Neural cell (in vitro differentiated cells): ENCODE measurements at regions not wholly inside any gene's neighbourhood (a gene's known extent, or its start where the extent isn't known, plus 50 kb on each side); places are given as distances from the start of the nearest gene placed in this dataset.

ENCODE experiments used
- H2AFZ ChIP-seq: fragments of 200-600, 300-800 bp; sonication (generic), shearing (Covaris generic); 2 replicates; pipeline ENCODE4 v1.6.0; 2014; ENCODE audit warnings: low read depth, mild to moderate bottlenecking, antibody characterized with exemption, low read length, moderate library complexity
- H3F3A ChIP-seq: fragments of 200-600 bp; shearing (Covaris generic); 2 replicates; pipeline ENCODE4 v1.6.1; 2016; ENCODE audit warnings: mild to moderate bottlenecking, moderate library complexity, mixed read lengths, antibody characterized with exemption, low read length; ENCODE audit not compliant: insufficient read depth, poor library complexity, severe bottlenecking
- H3K27ac ChIP-seq: fragments of 200-600, 300-800 bp; sonication (generic), shearing (Covaris generic); 2 replicates; pipeline ENCODE4 v1.5.1; 2014; ENCODE audit warnings: mild to moderate bottlenecking, low read length, moderate library complexity
- H3K27me3 ChIP-seq: fragments of 300-800, 200-600 bp; sonication (generic), shearing (Covaris generic); 2 replicates; pipeline ENCODE4 v1.6.0; 2014; ENCODE audit warnings: mild to moderate bottlenecking, low read depth, low read length, moderate library complexity; ENCODE audit not compliant: insufficient read depth
- H3K36me3 ChIP-seq: fragments of 300-800, 200-600 bp; sonication (generic), shearing (Covaris generic); 2 replicates; pipeline ENCODE4 v1.5.1; 2014; ENCODE audit warnings: mild to moderate bottlenecking, antibody characterized with exemption, low read length, moderate library complexity; ENCODE audit not compliant: insufficient read depth
- H3K4me2 ChIP-seq: fragments of 300-800, 200-600 bp; sonication (generic), shearing (Covaris generic); 2 replicates; pipeline ENCODE4 v1.6.0; 2014; ENCODE audit warnings: mild to moderate bottlenecking, low read length
- H3K4me3 ChIP-seq: fragments of 300-800, 200-600 bp; sonication (generic), shearing (Covaris generic); 2 replicates; pipeline ENCODE4 v1.5.1; 2014; ENCODE audit warnings: mild to moderate bottlenecking, low read length, moderate library complexity
- H3K79me2 ChIP-seq: fragments of 200-600 bp; shearing (Covaris generic); replicated peaks from 2 replicates; pipeline ENCODE4 v1.6.0; 2014; ENCODE audit warnings: mild to moderate bottlenecking, low read length, moderate library complexity; ENCODE audit not compliant: insufficient read depth
- H3K9ac ChIP-seq: fragments of 300-800, 200-600 bp; sonication (generic), shearing (Covaris generic); 2 replicates; pipeline ENCODE4 v1.6.1; 2016; ENCODE audit warnings: mild to moderate bottlenecking, low read length, mixed read lengths
- H3K9me2 ChIP-seq: fragments of 200-600 bp; shearing (Covaris generic); 2 replicates; pipeline ENCODE4 v1.6.1; 2016; ENCODE audit warnings: mild to moderate bottlenecking, low read length, mixed read lengths; ENCODE audit not compliant: insufficient read depth
- H3K9me3 ChIP-seq: fragments of 200-600, 300-800 bp; sonication (generic), shearing (Covaris generic); 2 replicates; pipeline ENCODE4 v1.6.1; 2016; ENCODE audit warnings: mild to moderate bottlenecking, mixed run types, low read length, moderate library complexity, mixed read lengths
- H4K20me1 ChIP-seq: fragments of 200-600 bp; shearing (Covaris generic); 2 replicates; pipeline ENCODE4 v1.6.1; 2016; ENCODE audit warnings: mild to moderate bottlenecking, mixed run types; ENCODE audit not compliant: insufficient read depth
- CTCF ChIP-seq: fragments of 450-650 bp; IDR thresholded peaks from 2 replicates; pipeline ENCODE4 v1.5.1; 2014; ENCODE audit warnings: antibody characterized with exemption, mild to moderate bottlenecking, moderate library complexity; ENCODE audit not compliant: poor library complexity, severe bottlenecking
- EP300 ChIP-seq: fragments of 450-650 bp; conservative IDR thresholded peaks from 2 replicates; pipeline ENCODE4 v1.6.1; 2014; ENCODE audit warnings: antibody characterized with exemption, mild to moderate bottlenecking, moderate library complexity; ENCODE audit not compliant: poor library complexity, severe bottlenecking
- EZH2 ChIP-seq: fragments of 200-600, 300-800 bp; shearing (Covaris generic), sonication (generic); IDR thresholded peaks from 2 replicates; pipeline ENCODE4 v1.6.1; 2014; ENCODE audit warnings: antibody characterized with exemption, low read length, borderline replicate concordance, mild to moderate bottlenecking; ENCODE audit not compliant: insufficient read depth, poor library complexity, severe bottlenecking
- MXI1 ChIP-seq: fragments of 450-650 bp; conservative IDR thresholded peaks from 2 replicates; pipeline ENCODE4 v1.6.1; 2014; ENCODE audit warnings: antibody characterized with exemption, mild to moderate bottlenecking; ENCODE audit not compliant: poor library complexity, severe bottlenecking
- POLR2AphosphoS5 ChIP-seq: IDR thresholded peaks from 2 replicates; pipeline ENCODE4 v1.6.1; 2012
- RAD21 ChIP-seq: fragments of 450-650 bp; conservative IDR thresholded peaks from 2 replicates; pipeline ENCODE4 v1.6.1; 2014; ENCODE audit warnings: antibody characterized with exemption, mild to moderate bottlenecking, moderate library complexity
- REST ChIP-seq: IDR thresholded peaks from 2 replicates; pipeline ENCODE4 v1.6.1; 2012; ENCODE audit warnings: borderline replicate concordance
- SMC3 ChIP-seq: fragments of 450-650 bp; conservative IDR thresholded peaks from 2 replicates; pipeline ENCODE4 v1.6.1; 2014; ENCODE audit warnings: antibody characterized with exemption, mild to moderate bottlenecking, moderate library complexity; ENCODE audit not compliant: poor library complexity
- TAF1 ChIP-seq: IDR thresholded peaks from 2 replicates; pipeline ENCODE4 v1.6.1; 2012; ENCODE audit warnings: low read depth

GRCh38 chr4:184879271-184879670 lies 53.5 kb upstream of the ACSL1 start:
- H3K27ac ChIP-seq = no peak overlapping the region
- no peaks in the 10 kb centered on the region for H3K9me3 ChIP-seq
- H3K36me3 ChIP-seq = no peaks in the 10 kb centered on the region
- no peaks in the 10 kb centered on the region for H3K27me3 ChIP-seq
- TF ChIP-seq SMC3 (no peak), TAF1 (no peak), MXI1 (no peak), EZH2 (no peak), REST (no peak)
- H3K9me2 ChIP-seq = no peaks in the 10 kb centered on the region
- no peak overlapping the region for H3K9ac ChIP-seq
- H3K4me2 ChIP-seq = no peak overlapping the region
- no peaks in the 10 kb centered on the region for H3K79me2 ChIP-seq
- no peaks in the 10 kb centered on the region for H4K20me1 ChIP-seq
- H3F3A ChIP-seq = no peaks in the 10 kb centered on the region
- no peak overlapping the region for H2AFZ ChIP-seq
- no peak overlapping the region for H3K4me3 ChIP-seq

- Histone ChIP-seq H3K4me3 (no peak overlapping the region), H3F3A (no peaks in the 10 kb centered on the region), H4K20me1 (no peaks in the 10 kb centered on the region), H2AFZ (no peak overlapping the region), H3K4me2 (no peak overlapping the region), H3K9ac (no peak overlapping the region), H3K9me3 (no peaks in the 10 kb centered on the region), H3K36me3 (no peaks in the 10 kb centered on the region), H3K27me3 (no peaks in the 10 kb centered on the region), H3K9me2 (no peaks in the 10 kb centered on the region), H3K79me2 (no peaks in the 10 kb centered on the region), H3K27ac (no peak overlapping the region)
- TF ChIP-seq MXI1 (no peak), EP300 (no peak), SMC3 (no peak), EZH2 (no peak), RAD21 (no peak), REST (no peak), CTCF (no peak), TAF1 (no peak), POLR2AphosphoS5 (no peak)
Measured at GRCh38 chr4:184882276-184882675, 56.5 kb upstream of the ACSL1 start.
